PFSK-1 (cell line): ENCODE measurements at regions not wholly inside any gene's neighbourhood (a gene's known extent, or its start where the extent isn't known, plus 50 kb on each side); places are given as distances from the start of the nearest gene placed in this dataset.

Experiments used
- FOXP2 ChIP-seq: optimal IDR thresholded peaks from 2 replicates; pipeline ENCODE3; 2011; ENCODE audit warnings: borderline replicate concordance, control low read depth, inconsistent platforms; ENCODE audit not compliant: insufficient read depth; ENCODE audit errors: extremely low read length, extremely low read depth
- POLR2AphosphoS5 ChIP-seq: IDR thresholded peaks from 2 replicates; pipeline ENCODE4 v1.6.1; 2012; ENCODE audit warnings: low read depth, mild to moderate bottlenecking, control low read depth, low read length, moderate library complexity
- REST ChIP-seq, 2 experiments: IDR thresholded peaks; 2 replicates each; pipeline versions ENCODE4 v1.6.1 to v1.8.0; 2011 to 2012; ENCODE audit warnings: low read depth in 2 of 2, low read length in 2 of 2, control low read depth in 1 of 2, inconsistent platforms in 1 of 2, mild to moderate bottlenecking in 1 of 2, moderate library complexity in 1 of 2; ENCODE audit not compliant: insufficient read depth in 1 of 2
- SIN3A ChIP-seq: IDR thresholded peaks from 2 replicates; pipeline ENCODE4 v1.6.1; 2012; ENCODE audit warnings: mild to moderate bottlenecking, low read length, moderate library complexity, borderline replicate concordance; ENCODE audit not compliant: insufficient read depth
- TAF1 ChIP-seq: IDR thresholded peaks from 2 replicates; pipeline ENCODE4 v1.6.1; 2012; ENCODE audit warnings: low read length, control low read depth, borderline replicate concordance; ENCODE audit not compliant: insufficient read depth

GRCh38 chr15:88980498-88980897 lies 67.3 kb upstream of the MFGE8 start:
- TF ChIP-seq POLR2AphosphoS5 (no peak), SIN3A (no peak), REST (IDR thresholded peaks at IDR 0.05; ENCODE audit: insufficient read depth in 1 of 2, low read depth in 2 of 2, low read length in 2 of 2) (no peak), FOXP2 (no peak), TAF1 (no peak)

GRCh38 chr15:88981244-88982215 lies 68.4 kb upstream of the MFGE8 start:
- no peak for TF ChIP-seq SIN3A
- TF ChIP-seq FOXP2, result no peak
- no peak for TF ChIP-seq REST (IDR thresholded peaks at IDR 0.05; ENCODE audit: insufficient read depth in 1 of 2, low read depth in 2 of 2, low read length in 2 of 2)
- TF ChIP-seq TAF1, result no peak
- no peak for TF ChIP-seq POLR2AphosphoS5

GRCh38 chr15:88982304-88982945 lies 69.2 kb upstream of the MFGE8 start:
- TF ChIP-seq TAF1 (no peak), SIN3A (no peak), POLR2AphosphoS5 (no peak), FOXP2 (no peak), REST (IDR thresholded peaks at IDR 0.05; ENCODE audit: insufficient read depth in 1 of 2, low read depth in 2 of 2, low read length in 2 of 2) (no peak)

GRCh38 chr15:88982946-88983342 lies 69.8 kb upstream of the MFGE8 start:
- TF ChIP-seq REST (IDR thresholded peaks at IDR 0.05; ENCODE audit: insufficient read depth in 1 of 2, low read depth in 2 of 2, low read length in 2 of 2), result no peak
- no peak for TF ChIP-seq SIN3A
- no peak for TF ChIP-seq TAF1
- no peak for TF ChIP-seq POLR2AphosphoS5
- no peak for TF ChIP-seq FOXP2
